IPS-20b (cell line): ENCODE measurements at regions not wholly inside any gene's neighbourhood (a gene's known extent, or its start where the extent isn't known, plus 50 kb on each side); places are given as distances from the start of the nearest gene placed in this dataset.

Experiments
- H3K27ac ChIP-seq: one replicate; pipeline ENCODE4 v1.5.1; 2013; ENCODE audit warnings: low read length
- H3K27me3 ChIP-seq: 2 replicates; pipeline ENCODE4 v1.6.1; 2013; ENCODE audit warnings: mild to moderate bottlenecking, low read length, inconsistent platforms; ENCODE audit not compliant: insufficient read depth
- H3K36me3 ChIP-seq: 2 replicates; pipeline ENCODE4 v1.6.1; 2013; ENCODE audit warnings: low read depth, mild to moderate bottlenecking, inconsistent platforms, low read length, moderate library complexity; ENCODE audit not compliant: insufficient read depth
- H3K4me1 ChIP-seq: 2 replicates; pipeline ENCODE4 v1.6.1; 2013; ENCODE audit warnings: mild to moderate bottlenecking, control low read depth, inconsistent platforms, low read length, moderate library complexity; ENCODE audit not compliant: insufficient read depth
- H3K4me3 ChIP-seq: 2 replicates; pipeline ENCODE4 v1.5.1; 2013; ENCODE audit warnings: mild to moderate bottlenecking, low read length, inconsistent platforms
- H3K9ac ChIP-seq: 2 replicates; pipeline ENCODE4 v1.6.1; 2013; ENCODE audit warnings: low read depth, mild to moderate bottlenecking, inconsistent platforms, low read length, moderate library complexity
- H3K9me3 ChIP-seq: 2 replicates; pipeline ENCODE4 v1.6.1; 2013; ENCODE audit warnings: mild to moderate bottlenecking, low read depth, low read length, inconsistent platforms; ENCODE audit not compliant: insufficient read depth

- H3K9me3 ChIP-seq, result no peaks in the 10 kb centered on the region
These were observed 323.2 kb upstream of the COBL start for GRCh38 chr7:51639661-51640334.

GRCh38 chr7:51636503-51636902, 319.9 kb upstream of the COBL start:
- Histone ChIP-seq H3K9me3 (no peaks in the 10 kb centered on the region), H3K36me3 (no peaks in the 10 kb centered on the region), H3K4me1 (peaks cover 11% of the 10 kb centered on the region; the same call in 1 of the 2 replicates), H3K9ac (no peak overlapping the region), H3K27ac (no peak overlapping the region), H3K27me3 (no peaks in the 10 kb centered on the region), H3K4me3 (no peak overlapping the region)

More at GRCh38 chr7:51639661-51640334, 323.2 kb upstream of the COBL start:
- H3K4me3 ChIP-seq, result no peak overlapping the region
- no peaks in the 10 kb centered on the region for H3K27me3 ChIP-seq
- no peaks in the 10 kb centered on the region for H3K36me3 ChIP-seq
- H3K27ac ChIP-seq, result no peak overlapping the region
- H3K4me1 ChIP-seq, result peaks cover 11% of the 10 kb centered on the region; the same call in 1 of the 2 replicates
- no peak overlapping the region for H3K9ac ChIP-seq

- H3K9ac ChIP-seq, result no peak overlapping the region
- H3K9me3 ChIP-seq, result no peaks in the 10 kb centered on the region
- no peaks in the 10 kb centered on the region for H3K27me3 ChIP-seq
- no peak overlapping the region for H3K27ac ChIP-seq
- peaks cover 11% of the 10 kb centered on the region; the same call in 1 of the 2 replicates for H3K4me1 ChIP-seq
- H3K36me3 ChIP-seq, result no peaks in the 10 kb centered on the region
- H3K4me3 ChIP-seq, result no peak overlapping the region
These were observed 319.2 kb upstream of the COBL start for GRCh38 chr7:51635775-51636174.

GRCh38 chr7:51634538-51634937, 317.9 kb upstream of the COBL start:
- H3K9ac ChIP-seq, result no peak overlapping the region
- no peak overlapping the region for H3K27ac ChIP-seq

GRCh38 chr7:51634025-51634424, 317.4 kb upstream of the COBL start:
- H3K4me3 ChIP-seq, result no peak overlapping the region
- no peak overlapping the region for H3K9ac ChIP-seq
- H3K27me3 ChIP-seq, result no peaks in the 10 kb centered on the region
- H3K4me1 ChIP-seq, result peaks cover 11% of the 10 kb centered on the region; the same call in 1 of the 2 replicates
- H3K36me3 ChIP-seq, result no peaks in the 10 kb centered on the region
- H3K27ac ChIP-seq, result no peak overlapping the region
- no peaks in the 10 kb centered on the region for H3K9me3 ChIP-seq

More at GRCh38 chr7:51634538-51634937, 317.9 kb upstream of the COBL start:
- no peaks in the 10 kb centered on the region for H3K36me3 ChIP-seq
- H3K9me3 ChIP-seq, result no peaks in the 10 kb centered on the region
- no peak overlapping the region for H3K4me3 ChIP-seq
- peaks cover 11% of the 10 kb centered on the region; the same call in 1 of the 2 replicates for H3K4me1 ChIP-seq
- H3K27me3 ChIP-seq, result no peaks in the 10 kb centered on the region

GRCh38 chr7:51633596-51633995, 317.0 kb upstream of the COBL start:
- H3K9me3 ChIP-seq, result no peaks in the 10 kb centered on the region
- no peak overlapping the region for H3K9ac ChIP-seq
- no peaks in the 10 kb centered on the region for H3K27me3 ChIP-seq
- H3K4me3 ChIP-seq, result no peak overlapping the region
- no peaks in the 10 kb centered on the region for H3K36me3 ChIP-seq
- H3K27ac ChIP-seq, result no peak overlapping the region
- peaks cover 11% of the 10 kb centered on the region; the same call in 1 of the 2 replicates for H3K4me1 ChIP-seq

- Histone ChIP-seq H3K9me3 (no peaks in the 10 kb centered on the region), H3K4me1 (peaks cover 11% of the 10 kb centered on the region; the same call in 1 of the 2 replicates), H3K36me3 (no peaks in the 10 kb centered on the region), H3K27ac (no peak overlapping the region), H3K9ac (no peak overlapping the region), H3K27me3 (no peaks in the 10 kb centered on the region), H3K4me3 (no peak overlapping the region)
These were observed 316.4 kb upstream of the COBL start for GRCh38 chr7:51633006-51633405.

- no peaks in the 10 kb centered on the region for H3K9me3 ChIP-seq
- H3K4me3 ChIP-seq, result no peak overlapping the region
- H3K4me1 ChIP-seq, result peaks cover 2% of the 10 kb centered on the region; the same call in 1 of the 2 replicates
- H3K9ac ChIP-seq, result no peak overlapping the region
- H3K27ac ChIP-seq, result no peak overlapping the region
- H3K36me3 ChIP-seq, result no peaks in the 10 kb centered on the region
- no peaks in the 10 kb centered on the region for H3K27me3 ChIP-seq
These were observed 314.3 kb upstream of the COBL start for GRCh38 chr7:51630933-51631332.

GRCh38 chr7:51629206-51629605, 312.6 kb upstream of the COBL start:
- Histone ChIP-seq H3K36me3 (no peaks in the 10 kb centered on the region), H3K9ac (no peak overlapping the region), H3K27ac (no peak overlapping the region), H3K27me3 (no peaks in the 10 kb centered on the region), H3K9me3 (no peaks in the 10 kb centered on the region), H3K4me3 (no peak overlapping the region), H3K4me1 (no peaks in the 10 kb centered on the region)

- Histone ChIP-seq H3K36me3 (no peaks in the 10 kb centered on the region), H3K4me1 (no peaks in the 10 kb centered on the region; the same call in 1 of the 2 replicates), H3K27ac (no peak overlapping the region), H3K4me3 (no peak overlapping the region), H3K9me3 (peaks cover 13% of the 10 kb centered on the region), H3K27me3 (no peaks in the 10 kb centered on the region), H3K9ac (no peak overlapping the region)
These were observed 305.3 kb upstream of the COBL start for GRCh38 chr7:51621956-51622355.

- no peaks in the 10 kb centered on the region for H3K36me3 ChIP-seq
- no peak overlapping the region for H3K4me3 ChIP-seq
- peaks cover 13% of the 10 kb centered on the region for H3K9me3 ChIP-seq
- no peaks in the 10 kb centered on the region for H3K27me3 ChIP-seq
- H3K27ac ChIP-seq, result no peak overlapping the region
- no peaks in the 10 kb centered on the region; the same call in 1 of the 2 replicates for H3K4me1 ChIP-seq
- no peak overlapping the region for H3K9ac ChIP-seq
These were observed 304.1 kb upstream of the COBL start for GRCh38 chr7:51620706-51621105.

GRCh38 chr7:51619880-51620279, 303.3 kb upstream of the COBL start:
- H3K4me3 ChIP-seq, result no peak overlapping the region
- H3K9me3 ChIP-seq, result peaks cover 13% of the 10 kb centered on the region
- no peaks in the 10 kb centered on the region for H3K27me3 ChIP-seq
- no peak overlapping the region for H3K27ac ChIP-seq
- H3K9ac ChIP-seq, result no peak overlapping the region
- H3K36me3 ChIP-seq, result no peaks in the 10 kb centered on the region
- no peaks in the 10 kb centered on the region; the same call in 1 of the 2 replicates for H3K4me1 ChIP-seq
